GM23338 (cell line): ENCODE measurements at regions not wholly inside any gene's neighbourhood (a gene's known extent, or its start where the extent isn't known, plus 50 kb on each side); places are given as distances from the start of the nearest gene placed in this dataset.

Experiments
- ATAC-seq: fragments of 200-7000 bp; cut with Tn5 transposase; 3 replicates; pipeline ENCODE4 v1.9.1; 2020
- DNase-seq: peaks from one replicate; pipeline ENCODE4 v3.0.0-alpha.2; 2015; ENCODE audit warnings: low spot score
- H2AFZ ChIP-seq: fragments of 200-600 bp; sonication (generic); 2 replicates; pipeline ENCODE4 v1.8.0; 2016; ENCODE audit warnings: antibody characterized with exemption, mild to moderate bottlenecking, moderate library complexity
- H3F3A ChIP-seq: fragments of 200-600 bp; sonication (generic); replicated peaks from 2 replicates; pipeline ENCODE4 v1.8.0; 2017; ENCODE audit warnings: antibody characterized with exemption, mixed run types, low read depth
- H3K27ac ChIP-seq: fragments of 200-600 bp; sonication (generic); 2 replicates; pipeline ENCODE4 v1.6.1; 2016; ENCODE audit warnings: low read depth
- H3K27me3 ChIP-seq: fragments of 200-600 bp; sonication (generic); 2 replicates; pipeline ENCODE4 v1.8.0; 2016; ENCODE audit warnings: mild to moderate bottlenecking, mixed run types, moderate library complexity; ENCODE audit not compliant: insufficient read depth
- H3K36me3 ChIP-seq: fragments of 200-600 bp; sonication (generic); 2 replicates; pipeline ENCODE4 v1.8.0; 2016; ENCODE audit warnings: mild to moderate bottlenecking; ENCODE audit not compliant: insufficient read depth
- H3K4me1 ChIP-seq: fragments of 200-600 bp; sonication (generic); 2 replicates; pipeline ENCODE4 v1.8.0; 2016; ENCODE audit warnings: mild to moderate bottlenecking, moderate library complexity; ENCODE audit not compliant: insufficient read depth
- H3K4me2 ChIP-seq: fragments of 200-600 bp; sonication (generic); 2 replicates; pipeline ENCODE4 v1.7.1; 2017; ENCODE audit warnings: mixed run types
- H3K4me3 ChIP-seq: fragments of 200-600 bp; sonication (generic); 2 replicates; pipeline ENCODE4 v1.6.1; 2016; ENCODE audit warnings: mixed run types
- H3K79me2 ChIP-seq: fragments of 200-600 bp; sonication (generic); replicated peaks from 2 replicates; pipeline ENCODE4 v1.8.0; 2017; ENCODE audit warnings: mild to moderate bottlenecking; ENCODE audit not compliant: insufficient read depth
- H3K9me2 ChIP-seq: fragments of 200-600 bp; sonication (generic); 2 replicates; pipeline ENCODE4 v1.8.0; 2017; ENCODE audit not compliant: insufficient read depth
- H4K20me1 ChIP-seq: fragments of 200-600 bp; sonication (generic); replicated peaks from 2 replicates; pipeline ENCODE4 v1.8.0; 2017; ENCODE audit warnings: mild to moderate bottlenecking; ENCODE audit not compliant: insufficient read depth
- H3K27ac Mint-ChIP-seq: 2 replicates; pipeline ENCODE4 v1.8.0; 2020; ENCODE audit warnings: inconsistent platforms, mild to moderate bottlenecking, moderate library complexity, mixed read lengths
- H3K27me3 Mint-ChIP-seq: 3 replicates; pipeline ENCODE4 v1.8.0; 2022; ENCODE audit warnings: low read depth, mild to moderate bottlenecking, moderate library complexity, mixed read lengths, inconsistent platforms; ENCODE audit not compliant: insufficient read depth, poor library complexity
- H3K36me3 Mint-ChIP-seq: 3 replicates; pipeline ENCODE4 v1.8.0; 2021; ENCODE audit warnings: low read depth, mild to moderate bottlenecking, inconsistent platforms, moderate library complexity, mixed read lengths
- H3K4me1 Mint-ChIP-seq: 3 replicates; pipeline ENCODE4 v1.8.0; 2020; ENCODE audit warnings: mild to moderate bottlenecking, inconsistent platforms, mixed read lengths
- H3K4me3 Mint-ChIP-seq: 3 replicates; pipeline ENCODE4 v1.8.0; 2021; ENCODE audit warnings: moderate library complexity, mild to moderate bottlenecking, inconsistent platforms, mixed read lengths
- H3K9me3 Mint-ChIP-seq: 3 replicates; pipeline ENCODE4 v1.8.0; 2020; ENCODE audit warnings: moderate library complexity, mild to moderate bottlenecking, inconsistent platforms, mixed read lengths
- ETS1 ChIP-seq: IDR thresholded peaks from 2 replicates; pipeline ENCODE4 v1.6.1; 2016; ENCODE audit warnings: antibody characterized with exemption
- EZH2 ChIP-seq: fragments of 200-600 bp; sonication (generic); IDR thresholded peaks from one replicate; pipeline ENCODE4 v1.8.0; 2017; ENCODE audit warnings: antibody characterized with exemption, mild to moderate bottlenecking, low read depth; ENCODE audit not compliant: unreplicated experiment
- EZH2phosphoT487 ChIP-seq: fragments of 200-600 bp; sonication (generic); IDR thresholded peaks from one replicate; pipeline ENCODE4 v1.8.1; 2018; ENCODE audit warnings: antibody characterized with exemption; ENCODE audit not compliant: unreplicated experiment
- POLR2AphosphoS5 ChIP-seq: IDR thresholded peaks from 2 replicates; pipeline ENCODE4 v1.6.1; 2016; ENCODE audit warnings: antibody characterized with exemption, low read depth
- ZNF114 ChIP-seq: fragments of 250-450 bp; sonication (Bioruptor Pico); IDR thresholded peaks from 2 replicates; pipeline ENCODE4 v1.5.0; 2020; ENCODE audit warnings: mild to moderate bottlenecking, moderate library complexity
- ZNF331 ChIP-seq: fragments of 250-450 bp; sonication (Bioruptor Pico); IDR thresholded peaks from 2 replicates; pipeline ENCODE4 v1.5.0; 2020; ENCODE audit warnings: low read depth, mild to moderate bottlenecking, moderate library complexity
- ZNF462 ChIP-seq: fragments of 250-450 bp; sonication (Bioruptor Pico); IDR thresholded peaks from 2 replicates; pipeline ENCODE4 v1.5.0; 2020; ENCODE audit warnings: mild to moderate bottlenecking, moderate library complexity

- TF ChIP-seq ZNF462 (CRISPR knock-in tag) (no peak), ETS1 (no peak), ZNF114 (CRISPR knock-in tag) (no peak), EZH2 (no peak), POLR2AphosphoS5 (no peak)
Observed at GRCh38 chr3:22231061-22231460, 480.1 kb upstream of the ZNF385D start (continued).

- Histone ChIP-seq H3K27ac (no peak overlapping the region), H3K27me3 (no peaks in the 10 kb centered on the region), H2AFZ (no peak overlapping the region), H3K4me2 (no peak overlapping the region), H3K4me3 (no peak overlapping the region), H3K79me2 (no peaks in the 10 kb centered on the region), H3K9me2 (no peaks in the 10 kb centered on the region), H3K4me1 (no peaks in the 10 kb centered on the region), H4K20me1 (no peaks in the 10 kb centered on the region), H3K36me3 (no peaks in the 10 kb centered on the region), H3F3A (no peaks in the 10 kb centered on the region)
- no peaks in the 10 kb centered on the region for H3K27me3 Mint-ChIP-seq
- no peak overlapping the region for H3K4me3 Mint-ChIP-seq
- H3K9me3 Mint-ChIP-seq: peaks cover 4% of the 10 kb centered on the region; the same call in 1 of the 3 replicates
- ATAC-seq: no peak
- no peak overlapping the region for H3K27ac Mint-ChIP-seq
- DNase-seq: no peak
- no peaks in the 10 kb centered on the region for H3K4me1 Mint-ChIP-seq
- no peaks in the 10 kb centered on the region for H3K36me3 Mint-ChIP-seq
- TF ChIP-seq ZNF331: no peak
- TF ChIP-seq EZH2phosphoT487: no peak
- no peak for TF ChIP-seq ZNF462 (CRISPR knock-in tag)
Observed at GRCh38 chr3:22236490-22237270, 485.7 kb upstream of the ZNF385D start.
